HFFc6 (cell line): ENCODE measurements at regions not wholly inside any gene's neighbourhood (a gene's known extent, or its start where the extent isn't known, plus 50 kb on each side); places are given as distances from the start of the nearest gene placed in this dataset.

Experiments
- DNase-seq: peaks from one replicate; pipeline ENCODE4 v3.0.0-alpha.2; 2018
- H3K27ac Mint-ChIP-seq: 2 replicates; pipeline ENCODE4 v1.8.0; 2020; ENCODE audit warnings: mild to moderate bottlenecking, mixed read lengths
- H3K27me3 Mint-ChIP-seq: 2 replicates; pipeline ENCODE4 v1.8.0; 2021; ENCODE audit warnings: mild to moderate bottlenecking, moderate library complexity, mixed read lengths; ENCODE audit not compliant: insufficient read depth
- H3K36me3 Mint-ChIP-seq: 2 replicates; pipeline ENCODE4 v1.8.0; 2021; ENCODE audit warnings: low read depth, mixed read lengths
- H3K4me1 Mint-ChIP-seq: 2 replicates; pipeline ENCODE4 v1.8.0; 2020; ENCODE audit warnings: low read depth, mixed read lengths
- H3K4me3 Mint-ChIP-seq: 2 replicates; pipeline ENCODE4 v1.8.0; 2020; ENCODE audit warnings: mild to moderate bottlenecking, moderate library complexity, mixed read lengths
- H3K9me3 Mint-ChIP-seq: 2 replicates; pipeline ENCODE4 v1.8.0; 2020; ENCODE audit warnings: mild to moderate bottlenecking, mixed read lengths
- CTCF ChIP-seq: fragments of 200-600 bp; sonication (generic); IDR thresholded peaks from 2 replicates; pipeline ENCODE4 v1.5.0; 2021; ENCODE audit warnings: antibody characterized with exemption, mild to moderate bottlenecking

GRCh38 chr6:125526007-125526720 is 223.3 kb upstream of the HEY2 start:
- no peak overlapping the region for H3K27ac Mint-ChIP-seq
- H3K9me3 Mint-ChIP-seq: no peaks in the 10 kb centered on the region
- no peaks in the 10 kb centered on the region for H3K36me3 Mint-ChIP-seq
- no peak for DNase-seq
- no peaks in the 10 kb centered on the region for H3K4me1 Mint-ChIP-seq
- no peak for TF ChIP-seq CTCF
- peaks cover 7% of the 10 kb centered on the region for H3K27me3 Mint-ChIP-seq
- H3K4me3 Mint-ChIP-seq: no peak overlapping the region

DNA sequence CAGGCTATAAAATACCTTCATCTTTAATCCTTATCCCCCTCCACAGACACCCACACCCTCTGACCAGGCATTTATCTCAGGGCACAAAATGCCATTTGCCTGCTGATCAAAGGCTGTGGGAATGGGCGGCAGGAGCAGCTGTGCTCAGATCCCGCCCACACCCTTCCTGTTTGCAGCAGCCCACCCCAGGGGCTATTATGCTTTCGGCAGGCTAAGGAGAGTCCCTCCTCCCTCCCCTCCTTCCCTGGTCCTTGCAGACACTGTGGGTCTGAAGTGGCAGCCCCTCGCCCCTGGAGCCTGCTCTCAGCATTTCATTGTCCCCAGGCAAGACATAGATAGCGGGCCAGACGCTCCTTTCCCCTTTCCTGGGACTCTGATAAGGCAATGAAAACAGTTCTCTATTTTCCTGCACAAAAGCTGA is 220.8 kb upstream of the HEY2 start:
- Mint-ChIP-seq H3K27me3 (peaks cover 1% of the 10 kb centered on the region; the same call in 1 of the 2 replicates), H3K36me3 (no peaks in the 10 kb centered on the region), H3K4me3 (no peak overlapping the region), H3K4me1 (no peaks in the 10 kb centered on the region), H3K27ac (no peak overlapping the region), H3K9me3 (no peaks in the 10 kb centered on the region)
- TF ChIP-seq CTCF: no peak
- no peak for DNase-seq

GRCh38 chr6:125529061-125529460 is 220.4 kb upstream of the HEY2 start:
- H3K36me3 Mint-ChIP-seq: no peaks in the 10 kb centered on the region
- no peak overlapping the region for H3K4me3 Mint-ChIP-seq
- no peaks in the 10 kb centered on the region for H3K9me3 Mint-ChIP-seq
- H3K4me1 Mint-ChIP-seq: no peaks in the 10 kb centered on the region
- H3K27me3 Mint-ChIP-seq: no peaks in the 10 kb centered on the region; the same call in 1 of the 2 replicates
- H3K27ac Mint-ChIP-seq: no peak overlapping the region
- TF ChIP-seq CTCF: no peak
- DNase-seq: no peak

DNA sequence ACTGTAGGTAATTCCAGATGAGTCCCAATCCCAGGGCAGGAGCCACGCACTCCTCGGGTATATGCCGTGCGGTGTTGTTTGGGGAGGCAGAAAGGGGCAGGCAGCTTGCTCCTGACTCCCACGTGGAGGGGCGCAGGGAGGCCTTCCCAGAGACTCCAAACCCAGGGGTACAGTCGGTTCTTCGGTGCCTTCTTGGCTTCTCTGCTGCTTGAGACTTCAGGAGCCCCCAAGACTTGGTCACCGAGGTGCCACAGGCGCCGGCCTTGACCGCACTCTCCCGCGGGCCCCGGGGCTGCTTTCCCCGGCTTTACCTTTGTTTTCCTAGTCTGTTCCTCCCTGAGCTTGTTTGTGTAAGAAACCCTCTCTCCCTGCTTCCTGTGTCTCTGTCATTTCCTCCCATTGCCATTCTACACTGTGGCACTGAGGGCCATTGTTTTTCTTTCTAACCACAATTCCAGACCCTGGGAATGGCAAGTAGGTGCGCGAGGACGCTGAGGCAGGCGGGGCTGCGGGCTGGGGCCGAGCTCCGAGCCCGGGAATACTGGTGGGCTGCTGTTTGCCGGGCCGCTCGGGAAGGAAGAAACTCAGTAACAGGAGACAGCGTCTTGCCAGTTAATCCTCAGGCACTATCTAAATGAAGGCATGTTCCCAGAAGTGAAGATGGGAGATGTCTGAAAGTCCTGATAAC is 215.6 kb upstream of the HEY2 start:
- Mint-ChIP-seq H3K27me3 (no peaks in the 10 kb centered on the region; the same call in 1 of the 2 replicates), H3K27ac (no peak overlapping the region), H3K36me3 (no peaks in the 10 kb centered on the region), H3K9me3 (peaks cover 12% of the 10 kb centered on the region), H3K4me3 (no peak overlapping the region), H3K4me1 (no peaks in the 10 kb centered on the region)
- TF ChIP-seq CTCF: no peak
- DNase-seq: no peak

GRCh38 chr6:125534430-125535263 is 214.8 kb upstream of the HEY2 start:
- H3K9me3 Mint-ChIP-seq: peaks cover 12% of the 10 kb centered on the region
- H3K36me3 Mint-ChIP-seq: no peaks in the 10 kb centered on the region
- DNase-seq: no peak
- H3K27ac Mint-ChIP-seq: no peak overlapping the region
- TF ChIP-seq CTCF: no peak
- no peak overlapping the region for H3K4me3 Mint-ChIP-seq
- H3K27me3 Mint-ChIP-seq: no peaks in the 10 kb centered on the region; the same call in 1 of the 2 replicates
- no peaks in the 10 kb centered on the region for H3K4me1 Mint-ChIP-seq
